ENCODE measurements at regions not wholly inside any gene's neighbourhood (a gene's known extent, or its start where the extent isn't known, plus 50 kb on each side); places are given as distances from the start of the nearest gene placed in this dataset.

GRCh38 chr10:104559935-104560334, 81.2 kb upstream of the SORCS3 start:
- no peaks in the 10 kb centered on the region for H4K20me1 ChIP-seq (ENCODE audit: insufficient read depth)
- TF ChIP-seq GABPA (IDR thresholded peaks at IDR 0.05; ENCODE audit: low read depth): no peak
- no peak for TF ChIP-seq NFIC (IDR thresholded peaks at IDR 0.05; ENCODE audit: borderline replicate concordance)
- no peak for TF ChIP-seq RFX5 (IDR thresholded peaks at IDR 0.05; ENCODE audit: low read length)
- TF ChIP-seq SIN3A (IDR thresholded peaks at IDR 0.05; ENCODE audit: borderline replicate concordance, low read depth, low read length): no peak
- TF ChIP-seq REST (IDR thresholded peaks at IDR 0.05; ENCODE audit: low read depth, low read length): no peak
- no peaks in the 10 kb centered on the region for H3K27me3 ChIP-seq (ENCODE audit: insufficient read depth)
- no peak overlapping the region for H3K27ac ChIP-seq (ENCODE audit: low read depth in 2 of 2, low read length in 1 of 2)
- H3K4me1 ChIP-seq (ENCODE audit: control insufficient read depth in 1 of 2, insufficient read depth in 2 of 2, low read depth in 1 of 2, low read length in 1 of 2): no peaks in the 10 kb centered on the region
- no peak for DNase-seq
- no peaks in the 10 kb centered on the region for H3K9me3 ChIP-seq
- H3K79me2 ChIP-seq (ENCODE audit: insufficient read depth): no peaks in the 10 kb centered on the region
- no peak overlapping the region for H3K4me2 ChIP-seq
- no peak overlapping the region for H3K4me3 ChIP-seq (ENCODE audit: low read depth in 2 of 2, low read length in 1 of 2)
- H3K9me2 ChIP-seq: no peaks in the 10 kb centered on the region
- H2AFZ ChIP-seq (ENCODE audit: low read depth): no peak overlapping the region
- no peaks in the 10 kb centered on the region for H3K36me3 ChIP-seq (replicated peaks in 1 of 2; ENCODE audit: control insufficient read depth in 1 of 2, insufficient read depth in 2 of 2, low read length in 1 of 2)
- no peaks in the 10 kb centered on the region for H3F3A ChIP-seq (replicated peaks; ENCODE audit: insufficient read depth)
- 8% methylated on average over 2 of the region's 5 CpGs for WGBS (ENCODE audit: low lambda C conversion rate)
- ChIA-PET CTCF (interaction anchor here (0.6 to 2.2 kb wide), 3 partner anchors 21 to 36 kb away, joined by 3 to 13 read pairs (median 3); no protein-coding TSS in a partner anchor), POLR2A (no interaction called here)
- H3K9ac ChIP-seq: no peak overlapping the region

GRCh38 chr10:104563051-104563450, 78.0 kb upstream of the SORCS3 start:
- TF ChIP-seq EP300 (IDR thresholded peaks at IDR 0.05; ENCODE audit: borderline replicate concordance in 1 of 2, low read depth in 1 of 2, low read length in 1 of 2) (no peak), RXRA (IDR thresholded peaks at IDR 0.05; ENCODE audit: borderline replicate concordance, low read depth) (no peak), SIN3A (IDR thresholded peaks at IDR 0.05; ENCODE audit: borderline replicate concordance, low read depth, low read length) (no peak), MAX (IDR thresholded peaks at IDR 0.05; ENCODE audit: low read depth) (no peak), TAF1 (IDR thresholded peaks at IDR 0.05; ENCODE audit: borderline replicate concordance, low read depth, low read length) (no peak), REST (IDR thresholded peaks at IDR 0.05; ENCODE audit: low read depth, low read length) (no peak), TEAD4 (IDR thresholded peaks at IDR 0.05; ENCODE audit: borderline replicate concordance, insufficient read depth) (no peak), ELF1 (IDR thresholded peaks at IDR 0.05) (no peak), CHD2 (IDR thresholded peaks at IDR 0.05; ENCODE audit: low read length, partially characterized antibody) (no peak), RCOR1 (IDR thresholded peaks at IDR 0.05; ENCODE audit: low read length) (no peak), CTCF (IDR thresholded peaks at IDR 0.05) (no peak), SMC3 (IDR thresholded peaks at IDR 0.05; ENCODE audit: low read depth, low read length) (no peak), GABPA (IDR thresholded peaks at IDR 0.05; ENCODE audit: low read depth) (no peak), RFX5 (IDR thresholded peaks at IDR 0.05; ENCODE audit: low read length) (no peak), FOXJ3 (CRISPR knock-in tag; IDR thresholded peaks at IDR 0.05) (no peak), FOXM1 (IDR thresholded peaks at IDR 0.05; ENCODE audit: low read depth) (no peak), NRF1 (IDR thresholded peaks at IDR 0.05; ENCODE audit: low read depth, low read length) (no peak)
- ChIA-PET POLR2A (no interaction called here), CTCF (interaction anchor here (1.1 to 4.1 kb wide), 2 partner anchors 17 to 19 kb away, joined by 3 to 16 read pairs; no protein-coding TSS in a partner anchor)
- Histone ChIP-seq H3K9ac (no peak overlapping the region), H2AFZ (ENCODE audit: low read depth) (no peak overlapping the region), H3K27me3 (ENCODE audit: insufficient read depth) (no peaks in the 10 kb centered on the region), H3K4me2 (no peak overlapping the region), H3K9me3 (no peaks in the 10 kb centered on the region), H3K27ac (ENCODE audit: low read depth in 2 of 2, low read length in 1 of 2) (no peak overlapping the region), H3K36me3 (replicated peaks in 1 of 2; ENCODE audit: control insufficient read depth in 1 of 2, insufficient read depth in 2 of 2, low read length in 1 of 2) (no peaks in the 10 kb centered on the region), H3K79me2 (ENCODE audit: insufficient read depth) (no peaks in the 10 kb centered on the region), H4K20me1 (ENCODE audit: insufficient read depth) (no peaks in the 10 kb centered on the region), H3K4me1 (ENCODE audit: control insufficient read depth in 1 of 2, insufficient read depth in 2 of 2, low read depth in 1 of 2, low read length in 1 of 2) (no peaks in the 10 kb centered on the region), H3K9me2 (no peaks in the 10 kb centered on the region), H3K4me3 (ENCODE audit: low read depth in 2 of 2, low read length in 1 of 2) (no peak overlapping the region), H3F3A (replicated peaks; ENCODE audit: insufficient read depth) (no peaks in the 10 kb centered on the region)
- 18% methylated on average over 1 of the region's 1 CpG for WGBS (ENCODE audit: low lambda C conversion rate)
- no peak for DNase-seq
